Right lobe of liver (tissue), 6 donors: ENCODE measurements at regions not wholly inside any gene's neighbourhood (a gene's known extent, or its start where the extent isn't known, plus 50 kb on each side); places are given as distances from the start of the nearest gene placed in this dataset.

ENCODE experiments used
- ATAC-seq, 4 donors: fragments of 200-7000 bp; cut with Tn5 transposase; one replicate each; pipeline ENCODE4 v1.9.1; 2020; ENCODE audit warnings: mild to moderate bottlenecking in 4 of 4, moderate library complexity in 4 of 4
- DNase-seq, 3 donors: peaks; one replicate each; pipeline ENCODE4 v3.0.0-alpha.2; 2020
- H3K27ac ChIP-seq, 3 donors: fragments of 200-600 bp; one replicate each; pipeline ENCODE4 v1.8.0; 2022
- H3K27me3 ChIP-seq, 2 donors: fragments of 200-600 bp; one replicate each; pipeline ENCODE4 v1.8.0; 2022
- H3K36me3 ChIP-seq, 4 donors: fragments of 200-600 bp; sonication (generic) in 1 of 4; one replicate each; pipeline versions ENCODE4 v1.5.1 to v1.8.0; 2017 to 2022; ENCODE audit warnings: control low read depth in 1 of 4
- H3K4me1 ChIP-seq, 4 donors: fragments of 200-600 bp; sonication (generic) in 1 of 4; one replicate each; pipeline versions ENCODE4 v1.5.1 to v1.8.0; 2017 to 2022; ENCODE audit warnings: control low read depth in 1 of 4
- H3K4me3 ChIP-seq, 3 donors: fragments of 200-600 bp; one replicate each; pipeline ENCODE4 v1.8.0; 2022
- H3K9me3 ChIP-seq, 4 donors: fragments of 200-600 bp; sonication (generic) in 1 of 4; one replicate each; pipeline versions ENCODE4 v1.5.1 to v1.8.0; 2017 to 2022; ENCODE audit warnings: control low read depth in 1 of 4
- CTCF ChIP-seq, 4 donors: fragments of 200-600 bp in 3 of 4; fragments of 450-650 bp in 1 of 4; IDR thresholded peaks; one replicate each; pipeline versions ENCODE4 v1.5.1 to v1.8.0; 2016 to 2022; ENCODE audit warnings: antibody characterized with exemption in 4 of 4, mild to moderate bottlenecking in 2 of 4
- POLR2A ChIP-seq: fragments of 450-650 bp; IDR thresholded peaks from one replicate; pipeline ENCODE4 v1.6.1; 2017; ENCODE audit warnings: antibody characterized with exemption, mild to moderate bottlenecking
- WGBS: methylation state at CpG from one replicate; pipeline ENCODE4 v1.1.6; 2018; ENCODE audit warnings: low coverage, low lambda C conversion rate; ENCODE audit not compliant: insufficient coverage; ENCODE audit errors: missing lambda C conversion rate; 5-methylcytosine and 5-hydroxymethylcytosine counted together
- intact Hi-C, 2 donors: fragments of 100-400 bp; cut with DNase I; formaldehyde crosslinking; loops; one replicate each; pipeline versions ENCODE4 v1.11.2 to v1.14.1; 2022
- donor health status: DM: no; HTN: yes; CAD: no.
- donor health status: DM: no; HTN: no; CAD: no.
- donor health status: DM: no; HTN: no; CAD: no.
- donor health status: DM: no; HTN: yes; CAD: no.
- donor health status: DM: no; HTN: yes; CAD: no.

- DNase-seq, result no peak
- no peaks in the 10 kb centered on the region for H3K4me1 ChIP-seq
- TF ChIP-seq CTCF (IDR thresholded peaks at IDR 0.05) (no peak), POLR2A (no peak)
- 55% methylated on average over 4 of the region's 4 CpGs for WGBS
- H3K27ac ChIP-seq, result no peak overlapping the region
- ATAC-seq, result no peak
- no peaks in the 10 kb centered on the region for H3K36me3 ChIP-seq
- H3K9me3 ChIP-seq, result no peaks in the 10 kb centered on the region
- no peaks in the 10 kb centered on the region for H3K27me3 ChIP-seq
- no peak overlapping the region for H3K4me3 ChIP-seq
- intact Hi-C loops, result no loop called here
These were observed 145.5 kb downstream of the KCNA5 start for GRCh38 chr12:5189173-5189572.

GRCh38 chr12:5191803-5192538, 148.3 kb downstream of the KCNA5 start:
- Histone ChIP-seq H3K4me1 (no peaks in the 10 kb centered on the region), H3K9me3 (no peaks in the 10 kb centered on the region), H3K4me3 (no peak overlapping the region), H3K27me3 (no peaks in the 10 kb centered on the region), H3K27ac (no peak overlapping the region), H3K36me3 (no peaks in the 10 kb centered on the region)
- 53% methylated on average over 3 of the region's 6 CpGs for WGBS
- DNase-seq (no peak), ATAC-seq (no peak)
- intact Hi-C loops, result no loop called here
- TF ChIP-seq CTCF (IDR thresholded peaks at IDR 0.05) (no peak), POLR2A (no peak)

- no peaks in the 10 kb centered on the region for H3K9me3 ChIP-seq
- DNase-seq (no peak), ATAC-seq (no peak)
- intact Hi-C loops, result no loop called here
- TF ChIP-seq CTCF (IDR thresholded peaks at IDR 0.05) (no peak), POLR2A (no peak)
- H3K27ac ChIP-seq, result no peak overlapping the region
- no peaks in the 10 kb centered on the region for H3K36me3 ChIP-seq
- H3K4me3 ChIP-seq, result no peak overlapping the region
- WGBS, result 33% methylated on average over 2 of the region's 2 CpGs
- no peaks in the 10 kb centered on the region for H3K4me1 ChIP-seq
- H3K27me3 ChIP-seq, result no peaks in the 10 kb centered on the region
These were observed 149.0 kb downstream of the KCNA5 start for GRCh38 chr12:5192726-5193125.

GRCh38 chr12:5194306-5194705, 150.6 kb downstream of the KCNA5 start:
- no peak for TF ChIP-seq CTCF (IDR thresholded peaks at IDR 0.05)
- no peak for TF ChIP-seq POLR2A
- DNase-seq, result no peak
- Histone ChIP-seq H3K4me1 (no peaks in the 10 kb centered on the region), H3K27me3 (no peaks in the 10 kb centered on the region), H3K27ac (no peak overlapping the region), H3K9me3 (no peaks in the 10 kb centered on the region), H3K4me3 (no peak overlapping the region), H3K36me3 (no peaks in the 10 kb centered on the region)
- 28% methylated on average over 2 of the region's 2 CpGs for WGBS
- ATAC-seq, result no peak
- intact Hi-C loops, result no loop called here
